Prostate gland (tissue), 2 donors: ENCODE measurements at regions not wholly inside any gene's neighbourhood (a gene's known extent, or its start where the extent isn't known, plus 50 kb on each side); places are given as distances from the start of the nearest gene placed in this dataset.

Experiments used
- POLR2A ChIP-seq: fragments of 450-650 bp; IDR thresholded peaks from one replicate; pipeline ENCODE4 v1.6.1; 2016; ENCODE audit warnings: antibody characterized with exemption, mild to moderate bottlenecking
- POLR2AphosphoS5 ChIP-seq: sonication (generic); formaldehyde crosslinking; IDR thresholded peaks from one replicate; pipeline ENCODE4 v1.6.1; 2017; ENCODE audit warnings: antibody characterized with exemption
- TF ChIP-seq, protein P1 (sequence below), 4 experiments: fragments of 200-600 bp in 2 of 4; fragments of 450-650 bp in 2 of 4; sonication (generic) in 2 of 4; IDR thresholded peaks; 1 replicate in 3 of 4; 2 replicates in 1 of 4; pipeline ENCODE4 v1.5.1; 2016 to 2019; ENCODE audit warnings: antibody characterized with exemption in 4 of 4, mild to moderate bottlenecking in 2 of 4, moderate library complexity in 2 of 4

DNA sequence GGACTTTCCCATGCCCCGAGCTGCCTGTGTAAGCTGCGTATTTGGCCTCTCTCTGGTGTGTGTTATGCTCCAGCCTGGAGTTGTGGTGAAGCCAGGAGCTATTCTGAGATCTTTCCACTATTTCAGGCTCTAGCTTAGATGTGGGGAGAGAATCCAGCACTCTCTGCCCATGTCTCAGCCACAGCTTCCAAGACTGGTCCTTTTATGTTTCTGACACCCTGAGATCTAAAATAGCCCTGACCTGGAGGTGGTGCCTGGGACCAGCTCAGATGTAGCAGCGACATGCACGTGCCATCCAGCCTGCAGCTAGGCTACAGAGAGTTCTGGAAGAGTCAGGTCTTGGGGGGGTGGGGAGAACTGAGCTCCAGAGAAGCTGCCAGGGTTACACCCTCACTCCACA is 76.5 kb downstream of the TENT5C start:
- TF ChIP-seq, protein P1, sequence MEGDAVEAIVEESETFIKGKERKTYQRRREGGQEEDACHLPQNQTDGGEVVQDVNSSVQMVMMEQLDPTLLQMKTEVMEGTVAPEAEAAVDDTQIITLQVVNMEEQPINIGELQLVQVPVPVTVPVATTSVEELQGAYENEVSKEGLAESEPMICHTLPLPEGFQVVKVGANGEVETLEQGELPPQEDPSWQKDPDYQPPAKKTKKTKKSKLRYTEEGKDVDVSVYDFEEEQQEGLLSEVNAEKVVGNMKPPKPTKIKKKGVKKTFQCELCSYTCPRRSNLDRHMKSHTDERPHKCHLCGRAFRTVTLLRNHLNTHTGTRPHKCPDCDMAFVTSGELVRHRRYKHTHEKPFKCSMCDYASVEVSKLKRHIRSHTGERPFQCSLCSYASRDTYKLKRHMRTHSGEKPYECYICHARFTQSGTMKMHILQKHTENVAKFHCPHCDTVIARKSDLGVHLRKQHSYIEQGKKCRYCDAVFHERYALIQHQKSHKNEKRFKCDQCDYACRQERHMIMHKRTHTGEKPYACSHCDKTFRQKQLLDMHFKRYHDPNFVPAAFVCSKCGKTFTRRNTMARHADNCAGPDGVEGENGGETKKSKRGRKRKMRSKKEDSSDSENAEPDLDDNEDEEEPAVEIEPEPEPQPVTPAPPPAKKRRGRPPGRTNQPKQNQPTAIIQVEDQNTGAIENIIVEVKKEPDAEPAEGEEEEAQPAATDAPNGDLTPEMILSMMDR (IDR thresholded peaks at IDR 0.05): no peak
- TF ChIP-seq POLR2A: no peak
- no peak for TF ChIP-seq POLR2AphosphoS5
